Stomach (tissue), 8 donors: ENCODE measurements at regions not wholly inside any gene's neighbourhood (a gene's known extent, or its start where the extent isn't known, plus 50 kb on each side); places are given as distances from the start of the nearest gene placed in this dataset.

Experiments
- DNase-seq, 2 donors: peaks; one replicate each; pipeline versions ENCODE4 v3.0.0 to v3.0.0-alpha.2; 2013 to 2019
- H3K27ac ChIP-seq, 5 donors: fragments of 200-600 bp in 4 of 5; sonication (generic) in 4 of 5; one replicate each; pipeline ENCODE4 v1.5.1; 2013 to 2019; ENCODE audit warnings: mild to moderate bottlenecking in 1 of 5, moderate library complexity in 1 of 5
- H3K27me3 ChIP-seq, 3 donors: fragments of 200-600 bp; sonication (generic); one replicate each; pipeline ENCODE4 v1.5.1; 2017 to 2019; ENCODE audit warnings: mixed run types in 1 of 3
- H3K36me3 ChIP-seq, 4 donors: fragments of 200-600 bp; sonication (generic); 1 replicate in 3 of 4; 2 replicates in 1 of 4; pipeline ENCODE4 v1.5.1; 2016 to 2019
- H3K4me1 ChIP-seq, 4 donors: fragments of 200-600 bp; sonication (generic); one replicate each; pipeline ENCODE4 v1.5.1; 2016 to 2019
- H3K4me3 ChIP-seq, 4 donors: fragments of 200-600 bp; sonication (generic) in 3 of 4; one replicate each; pipeline ENCODE4 v1.5.1; 2016 to 2019; ENCODE audit warnings: mild to moderate bottlenecking in 1 of 4
- H3K9me3 ChIP-seq, 4 donors: fragments of 200-600 bp; sonication (generic); one replicate each; pipeline ENCODE4 v1.5.1; 2016 to 2019
- EP300 ChIP-seq: sonication (generic); formaldehyde crosslinking; IDR thresholded peaks from one replicate; pipeline ENCODE4 v1.6.1; 2017; ENCODE audit warnings: antibody characterized with exemption
- POLR2A ChIP-seq, 4 donors: fragments of 450-650 bp; IDR thresholded peaks; one replicate each; pipeline ENCODE4 v1.6.1; 2016; ENCODE audit warnings: antibody characterized with exemption in 4 of 4, control low read depth in 2 of 4, mild to moderate bottlenecking in 1 of 4, moderate library complexity in 1 of 4
- POLR2AphosphoS5 ChIP-seq, 3 donors: sonication (generic); formaldehyde crosslinking; IDR thresholded peaks; one replicate each; pipeline ENCODE4 v1.6.1; 2016; ENCODE audit warnings: antibody characterized with exemption in 3 of 3
- WGBS, 5 donors: extraction: QIAGEN DNeasy Blood & Tissue Kit in 3 of 5; methylation state at CpG; one replicate each; pipeline versions ENCODE4 v1.1.5 to v1.1.7; 2013 to 2018; 5-methylcytosine and 5-hydroxymethylcytosine counted together
- intact Hi-C: fragments of 100-400 bp; cut with DNase I; formaldehyde crosslinking; loops from one replicate; pipeline ENCODE4 v1.15.1; 2023; ENCODE audit warnings: low total_unique reads
- TF ChIP-seq, protein P1 (sequence below), 7 experiments: fragments of 450-650 bp in 4 of 7; fragments of 200-600 bp in 3 of 7; sonication (generic) in 3 of 7; IDR thresholded peaks; one replicate each; pipeline ENCODE4 v1.5.1; 2016 to 2019; ENCODE audit warnings: antibody characterized with exemption in 7 of 7, control low read depth in 2 of 7, mild to moderate bottlenecking in 1 of 7
- donor health status: healthy with polysubstance abuse.
- donor health status: Bipolar disorder and iron deficiency.
- donor health status: healthy.

DNA sequence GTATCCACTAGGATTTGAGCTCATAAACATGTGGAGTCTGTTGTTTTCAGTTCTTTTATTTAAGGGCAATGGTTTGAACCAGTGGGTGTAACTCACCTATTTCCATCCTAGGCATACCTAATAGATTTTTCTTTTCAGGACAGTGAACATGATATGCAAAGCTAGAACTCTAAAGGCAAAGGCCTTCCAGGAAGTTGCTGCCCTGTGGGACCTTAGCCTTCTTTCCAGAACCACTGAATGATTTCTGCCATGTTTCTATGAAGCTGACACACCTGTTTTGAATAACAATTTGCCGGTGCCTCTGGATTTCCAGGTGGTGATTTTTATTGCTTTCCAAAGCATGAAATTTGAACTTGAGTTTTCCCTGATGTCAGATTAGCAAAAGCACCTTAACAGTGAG, 372.9 kb upstream of the FAR2 start:
- TF ChIP-seq POLR2AphosphoS5 (IDR thresholded peaks at IDR 0.05) (no peak), POLR2A (IDR thresholded peaks at IDR 0.05) (no peak), EP300 (no peak)
- TF ChIP-seq, protein P1, sequence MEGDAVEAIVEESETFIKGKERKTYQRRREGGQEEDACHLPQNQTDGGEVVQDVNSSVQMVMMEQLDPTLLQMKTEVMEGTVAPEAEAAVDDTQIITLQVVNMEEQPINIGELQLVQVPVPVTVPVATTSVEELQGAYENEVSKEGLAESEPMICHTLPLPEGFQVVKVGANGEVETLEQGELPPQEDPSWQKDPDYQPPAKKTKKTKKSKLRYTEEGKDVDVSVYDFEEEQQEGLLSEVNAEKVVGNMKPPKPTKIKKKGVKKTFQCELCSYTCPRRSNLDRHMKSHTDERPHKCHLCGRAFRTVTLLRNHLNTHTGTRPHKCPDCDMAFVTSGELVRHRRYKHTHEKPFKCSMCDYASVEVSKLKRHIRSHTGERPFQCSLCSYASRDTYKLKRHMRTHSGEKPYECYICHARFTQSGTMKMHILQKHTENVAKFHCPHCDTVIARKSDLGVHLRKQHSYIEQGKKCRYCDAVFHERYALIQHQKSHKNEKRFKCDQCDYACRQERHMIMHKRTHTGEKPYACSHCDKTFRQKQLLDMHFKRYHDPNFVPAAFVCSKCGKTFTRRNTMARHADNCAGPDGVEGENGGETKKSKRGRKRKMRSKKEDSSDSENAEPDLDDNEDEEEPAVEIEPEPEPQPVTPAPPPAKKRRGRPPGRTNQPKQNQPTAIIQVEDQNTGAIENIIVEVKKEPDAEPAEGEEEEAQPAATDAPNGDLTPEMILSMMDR (IDR thresholded peaks at IDR 0.05), result no peak
- Histone ChIP-seq H3K9me3 (no peaks in the 10 kb centered on the region), H3K36me3 (no peaks in the 10 kb centered on the region), H3K4me1 (no peaks in the 10 kb centered on the region), H3K4me3 (no peak overlapping the region), H3K27ac (no peak overlapping the region), H3K27me3 (no peaks in the 10 kb centered on the region)
- no peak for DNase-seq
- intact Hi-C loops, result no loop called here
- WGBS, 5 donors, result 72 to 92% (median 87%) methylated on average over 1 of the region's 1 CpG

DNA sequence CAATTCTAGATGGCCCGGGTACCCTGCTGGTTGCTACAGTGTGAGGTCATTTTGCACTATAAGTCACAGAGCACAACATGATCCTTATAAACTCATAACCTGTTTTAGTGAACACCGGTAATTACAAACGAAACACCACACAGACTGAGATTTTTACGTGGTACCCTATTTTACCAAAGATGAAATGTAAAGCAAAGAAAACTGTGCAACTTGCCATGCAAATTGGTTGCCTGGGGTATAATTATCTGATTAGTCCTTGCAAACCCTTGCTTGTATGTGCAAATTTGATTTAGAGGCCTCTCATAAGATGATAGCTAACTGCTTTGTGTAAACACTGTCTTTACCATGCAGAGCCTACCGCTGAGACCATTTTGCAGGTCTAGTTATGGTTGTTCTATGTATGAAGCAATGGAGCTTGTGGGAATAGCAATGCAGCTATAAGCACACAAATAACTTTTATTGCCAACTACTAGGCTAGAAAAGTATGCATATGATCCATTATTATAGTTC, 372.1 kb upstream of the FAR2 start:
- intact Hi-C loops, result no loop called here
- DNase-seq, result no peak

DNA sequence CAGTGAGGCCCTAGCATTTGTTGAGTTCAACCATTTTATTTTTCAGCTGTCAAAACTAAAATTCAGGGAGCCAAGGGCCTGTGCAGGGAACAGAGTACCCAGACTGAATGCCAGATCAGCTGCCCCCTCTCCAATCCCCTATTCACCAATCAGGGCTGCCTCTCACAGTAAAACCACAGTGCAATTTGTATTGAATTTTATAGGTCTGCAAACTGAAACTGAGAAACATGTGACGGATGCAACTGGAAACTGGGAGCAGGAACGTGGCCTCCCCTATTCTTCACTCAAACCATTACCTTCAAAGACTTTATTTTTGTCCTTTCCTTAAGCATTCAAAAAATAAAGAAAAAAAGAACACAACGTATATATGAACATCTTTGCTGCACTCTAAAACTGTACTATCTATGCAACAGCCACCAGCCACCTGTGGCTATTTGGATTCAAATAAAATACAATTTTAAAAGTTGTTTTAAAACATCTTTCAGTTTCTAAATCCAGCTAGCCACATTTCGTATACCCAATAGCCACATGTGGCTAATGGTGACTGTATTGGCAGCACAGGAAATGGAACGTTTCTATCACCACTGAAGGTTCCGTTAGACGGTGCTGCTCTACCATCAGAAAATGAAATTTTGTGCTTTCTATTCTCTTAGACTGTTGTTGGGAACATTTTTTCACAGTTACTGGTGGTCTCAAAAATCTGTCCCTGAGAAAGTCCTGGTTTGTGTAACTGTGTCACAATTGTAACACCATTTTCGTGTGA, 371.3 kb upstream of the FAR2 start:
- no peak overlapping the region for H3K4me3 ChIP-seq
- H3K9me3 ChIP-seq, result no peaks in the 10 kb centered on the region
- intact Hi-C loops, result no loop called here
- TF ChIP-seq EP300 (no peak), POLR2AphosphoS5 (IDR thresholded peaks at IDR 0.05) (no peak), POLR2A (IDR thresholded peaks at IDR 0.05) (no peak)
- TF ChIP-seq, protein P1 (IDR thresholded peaks at IDR 0.05), result no peak
- H3K27me3 ChIP-seq, result no peaks in the 10 kb centered on the region
- H3K36me3 ChIP-seq, result no peaks in the 10 kb centered on the region
- no peak overlapping the region for H3K27ac ChIP-seq
- no peaks in the 10 kb centered on the region for H3K4me1 ChIP-seq
- WGBS, 5 donors, result 81 to 91% (median 85%) methylated on average over 8 of the region's 8 CpGs
- no peak for DNase-seq

More for the DNA sequence above, 372.1 kb upstream of the FAR2 start:
- TF ChIP-seq, protein P1 (IDR thresholded peaks at IDR 0.05), result no peak
- TF ChIP-seq POLR2A (IDR thresholded peaks at IDR 0.05), result no peak
- TF ChIP-seq POLR2AphosphoS5 (IDR thresholded peaks at IDR 0.05), result no peak
- TF ChIP-seq EP300, result no peak
- no peaks in the 10 kb centered on the region for H3K36me3 ChIP-seq
- no peaks in the 10 kb centered on the region for H3K4me1 ChIP-seq
- H3K9me3 ChIP-seq, result no peaks in the 10 kb centered on the region
- WGBS, 5 donors, result 86 to 93% (median 89%) methylated on average over 5 of the region's 5 CpGs
- H3K27me3 ChIP-seq, result no peaks in the 10 kb centered on the region
- no peak overlapping the region for H3K4me3 ChIP-seq
- no peak overlapping the region for H3K27ac ChIP-seq

DNA sequence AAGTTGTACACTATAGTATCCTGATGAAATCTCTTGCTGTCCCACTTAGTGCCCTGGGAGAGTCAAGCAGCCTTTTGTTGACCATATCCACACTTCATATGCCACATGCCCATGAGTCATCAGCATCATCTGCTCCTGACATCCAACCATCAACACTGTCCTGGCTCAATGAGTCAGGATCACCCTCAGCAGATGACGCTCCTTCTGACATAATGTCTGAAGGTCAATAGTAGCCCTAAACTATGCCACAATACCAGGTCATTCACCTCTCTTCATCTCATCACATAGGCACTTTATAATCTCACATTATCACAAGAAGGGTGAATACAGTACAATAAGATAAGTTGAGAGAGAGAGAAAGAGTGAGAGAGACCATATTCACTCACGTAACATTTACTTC, 369.0 kb upstream of the FAR2 start:
- Histone ChIP-seq H3K36me3 (no peaks in the 10 kb centered on the region), H3K4me1 (no peaks in the 10 kb centered on the region), H3K27me3 (no peaks in the 10 kb centered on the region), H3K4me3 (no peak overlapping the region), H3K9me3 (no peaks in the 10 kb centered on the region), H3K27ac (no peak overlapping the region)
- TF ChIP-seq, protein P1 (IDR thresholded peaks at IDR 0.05), result no peak
- TF ChIP-seq POLR2AphosphoS5 (IDR thresholded peaks at IDR 0.05), result no peak
- no peak for TF ChIP-seq EP300
- intact Hi-C loops, result no loop called here
- no peak for DNase-seq
- 86 to 96% (median 92%) methylated on average over 2 of the region's 2 CpGs for WGBS, 5 donors
